Adrenal gland (tissue), 5 donors: ENCODE measurements at regions not wholly inside any gene's neighbourhood (a gene's known extent, or its start where the extent isn't known, plus 50 kb on each side); places are given as distances from the start of the nearest gene placed in this dataset.

Experiments used
- POLR2A ChIP-seq, 2 donors: fragments of 450-650 bp; IDR thresholded peaks; one replicate each; pipeline ENCODE4 v1.6.1; 2017; ENCODE audit warnings: antibody characterized with exemption in 2 of 2, mild to moderate bottlenecking in 2 of 2, moderate library complexity in 1 of 2
- TF ChIP-seq, protein P1 (sequence below), 6 experiments: fragments of 450-650 bp in 4 of 6; fragments of 200-600 bp in 2 of 6; sonication (generic) in 1 of 6; IDR thresholded peaks; 1 replicate in 5 of 6; 2 replicates in 1 of 6; pipeline versions ENCODE4 v1.5.1 to v1.8.0; 2016 to 2021; ENCODE audit warnings: antibody characterized with exemption in 6 of 6, mild to moderate bottlenecking in 2 of 6, moderate library complexity in 1 of 6
- donor health status: DM: no; HTN: no; CAD: no.

- TF ChIP-seq, protein P1, sequence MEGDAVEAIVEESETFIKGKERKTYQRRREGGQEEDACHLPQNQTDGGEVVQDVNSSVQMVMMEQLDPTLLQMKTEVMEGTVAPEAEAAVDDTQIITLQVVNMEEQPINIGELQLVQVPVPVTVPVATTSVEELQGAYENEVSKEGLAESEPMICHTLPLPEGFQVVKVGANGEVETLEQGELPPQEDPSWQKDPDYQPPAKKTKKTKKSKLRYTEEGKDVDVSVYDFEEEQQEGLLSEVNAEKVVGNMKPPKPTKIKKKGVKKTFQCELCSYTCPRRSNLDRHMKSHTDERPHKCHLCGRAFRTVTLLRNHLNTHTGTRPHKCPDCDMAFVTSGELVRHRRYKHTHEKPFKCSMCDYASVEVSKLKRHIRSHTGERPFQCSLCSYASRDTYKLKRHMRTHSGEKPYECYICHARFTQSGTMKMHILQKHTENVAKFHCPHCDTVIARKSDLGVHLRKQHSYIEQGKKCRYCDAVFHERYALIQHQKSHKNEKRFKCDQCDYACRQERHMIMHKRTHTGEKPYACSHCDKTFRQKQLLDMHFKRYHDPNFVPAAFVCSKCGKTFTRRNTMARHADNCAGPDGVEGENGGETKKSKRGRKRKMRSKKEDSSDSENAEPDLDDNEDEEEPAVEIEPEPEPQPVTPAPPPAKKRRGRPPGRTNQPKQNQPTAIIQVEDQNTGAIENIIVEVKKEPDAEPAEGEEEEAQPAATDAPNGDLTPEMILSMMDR (IDR thresholded peaks at IDR 0.05): no peak
- TF ChIP-seq POLR2A (IDR thresholded peaks at IDR 0.05): no peak
These were observed 530.6 kb upstream of the RGMA start for GRCh38 chr15:93619597-93619996.
